Right lobe of liver (tissue), 4 donors: ENCODE measurements at regions not wholly inside any gene's neighbourhood (a gene's known extent, or its start where the extent isn't known, plus 50 kb on each side); places are given as distances from the start of the nearest gene placed in this dataset.

Experiments
- POLR2A ChIP-seq: fragments of 450-650 bp; IDR thresholded peaks from one replicate; pipeline ENCODE4 v1.6.1; 2017; ENCODE audit warnings: antibody characterized with exemption, mild to moderate bottlenecking
- TF ChIP-seq, protein P1 (sequence below), 4 donors: fragments of 200-600 bp in 3 of 4; fragments of 450-650 bp in 1 of 4; IDR thresholded peaks; one replicate each; pipeline versions ENCODE4 v1.5.1 to v1.8.0; 2016 to 2022; ENCODE audit warnings: antibody characterized with exemption in 4 of 4, mild to moderate bottlenecking in 2 of 4
- donor health status: DM: no; HTN: no; CAD: no.
- donor health status: DM: no; HTN: no; CAD: no.
- donor health status: DM: no; HTN: yes; CAD: no.

DNA sequence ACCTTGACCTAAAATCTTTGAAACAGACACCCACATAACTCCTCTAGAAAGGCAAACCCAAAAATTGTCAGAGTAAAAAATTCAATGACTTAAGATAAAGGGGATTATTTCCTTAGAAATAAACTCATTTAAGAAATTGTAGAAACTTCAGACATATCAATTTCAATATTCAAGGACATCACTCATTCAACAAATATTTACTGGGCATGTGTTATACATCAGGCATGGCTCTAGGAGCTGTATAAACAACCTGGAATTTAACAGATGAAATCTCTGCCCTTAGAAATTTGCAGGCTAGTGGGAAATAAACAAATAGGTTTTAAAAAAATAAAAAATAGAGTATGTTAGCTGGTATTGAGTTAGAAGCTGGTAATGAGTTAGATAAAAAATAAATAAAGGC is 84.0 kb upstream of the LSM14A start:
- TF ChIP-seq, protein P1, sequence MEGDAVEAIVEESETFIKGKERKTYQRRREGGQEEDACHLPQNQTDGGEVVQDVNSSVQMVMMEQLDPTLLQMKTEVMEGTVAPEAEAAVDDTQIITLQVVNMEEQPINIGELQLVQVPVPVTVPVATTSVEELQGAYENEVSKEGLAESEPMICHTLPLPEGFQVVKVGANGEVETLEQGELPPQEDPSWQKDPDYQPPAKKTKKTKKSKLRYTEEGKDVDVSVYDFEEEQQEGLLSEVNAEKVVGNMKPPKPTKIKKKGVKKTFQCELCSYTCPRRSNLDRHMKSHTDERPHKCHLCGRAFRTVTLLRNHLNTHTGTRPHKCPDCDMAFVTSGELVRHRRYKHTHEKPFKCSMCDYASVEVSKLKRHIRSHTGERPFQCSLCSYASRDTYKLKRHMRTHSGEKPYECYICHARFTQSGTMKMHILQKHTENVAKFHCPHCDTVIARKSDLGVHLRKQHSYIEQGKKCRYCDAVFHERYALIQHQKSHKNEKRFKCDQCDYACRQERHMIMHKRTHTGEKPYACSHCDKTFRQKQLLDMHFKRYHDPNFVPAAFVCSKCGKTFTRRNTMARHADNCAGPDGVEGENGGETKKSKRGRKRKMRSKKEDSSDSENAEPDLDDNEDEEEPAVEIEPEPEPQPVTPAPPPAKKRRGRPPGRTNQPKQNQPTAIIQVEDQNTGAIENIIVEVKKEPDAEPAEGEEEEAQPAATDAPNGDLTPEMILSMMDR (IDR thresholded peaks at IDR 0.05) = no peak
- no peak for TF ChIP-seq POLR2A
